ENCODE measurements at regions not wholly inside any gene's neighbourhood (a gene's known extent, or its start where the extent isn't known, plus 50 kb on each side); places are given as distances from the start of the nearest gene placed in this dataset.
"Not testable (repeated sequence)": the region's sequence is repeated elsewhere in the genome, so short reads cannot be mapped to it uniquely, and the experiment has no call there.

DNA sequence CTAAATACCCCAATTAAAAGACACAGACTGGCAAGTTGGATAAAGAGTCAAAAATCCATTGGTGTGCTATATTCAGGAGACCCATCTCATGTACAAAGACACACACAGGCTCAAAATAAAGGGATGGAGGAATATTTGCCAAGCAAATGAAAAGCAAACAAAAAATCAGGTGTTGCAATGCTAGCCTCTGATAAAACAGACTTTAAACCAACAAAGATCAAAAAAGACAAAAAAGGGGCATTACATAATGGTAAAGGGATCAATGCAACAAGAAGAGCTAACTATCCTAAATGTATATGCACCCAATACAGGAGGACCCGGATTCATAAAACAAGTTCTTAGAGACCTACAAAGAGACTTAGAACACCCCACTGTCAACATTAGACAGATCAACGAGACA lies 177.4 kb downstream of the RAMP3 start:
- FAIRE-seq; CTCF ChIA-PET (ENCODE audit: low intra/inter-chr PET ratio, low total read pairs); H3K9me3 ChIP-seq (ENCODE audit: low read length); H2AFZ ChIP-seq (ENCODE audit: low read length); H3K27me3 ChIP-seq (ENCODE audit: control insufficient read depth in 1 of 2, insufficient read depth in 2 of 2, low read length in 2 of 2); H4K20me1 ChIP-seq (ENCODE audit: insufficient read depth, low read length); BruUV-seq (replicated peaks); in situ Hi-C loops (cut with HindIII; ENCODE audit: extremely low pct_ligation_motif_present, low pct_unique_long_range_greater_than_20kb); H3K9ac ChIP-seq (ENCODE audit: insufficient read depth, low read depth, low read length); H3K4me2 ChIP-seq (ENCODE audit: low read depth, low read length); POLR2A ChIA-PET; intact Hi-C loops (cut with micrococcal nuclease; ENCODE audit: unreplicated experiment); H3K79me2 ChIP-seq (ENCODE audit: insufficient read depth, low read length); ATAC-seq; H3K4me3 ChIP-seq (replicated peaks in 1 of 3; ENCODE audit: insufficient read depth in 1 of 3, low read depth in 2 of 3, low read length in 3 of 3); H3K36me3 ChIP-seq (replicated peaks in 1 of 2; ENCODE audit: control insufficient read depth in 1 of 2, insufficient read depth in 2 of 2, low read length in 2 of 2); H3K27ac ChIP-seq (ENCODE audit: extremely low read length, insufficient read depth, low read length); TF ChIP-seq SOX6 (IDR thresholded peaks at IDR 0.05); FOXP1 (IDR thresholded peaks at IDR 0.05); ATF7 (CRISPR knock-in tag; IDR thresholded peaks at IDR 0.05): not testable (repeated sequence)
- 4% methylated on average over 2 of the region's 2 CpGs for whole genome bisulfite sequencing (ENCODE audit: low lambda C conversion rate)
- DNase-seq (ENCODE audit: low spot score): peak; percentile 39
- peaks cover 10% of the 10 kb centered on the region; the same call in 1 of the 2 replicates for H3K4me1 ChIP-seq (ENCODE audit: insufficient read depth, low read length)
- TF ChIP-seq ONECUT2 (CRISPR knock-in tag; IDR thresholded peaks at IDR 0.05): peak; percentile 81
- 0 out of 2 replicates have a peak, but pooled peaks have one; percentile 27 for TF ChIP-seq HOXA5 (CRISPR knock-in tag; IDR thresholded peaks at IDR 0.05)
- peak; percentile 39; the same call in 1 of the 2 replicates for TF ChIP-seq CEBPB (IDR thresholded peaks at IDR 0.05; ENCODE audit: borderline replicate concordance, low read depth, low read length)
- TF ChIP-seq, protein P1, sequence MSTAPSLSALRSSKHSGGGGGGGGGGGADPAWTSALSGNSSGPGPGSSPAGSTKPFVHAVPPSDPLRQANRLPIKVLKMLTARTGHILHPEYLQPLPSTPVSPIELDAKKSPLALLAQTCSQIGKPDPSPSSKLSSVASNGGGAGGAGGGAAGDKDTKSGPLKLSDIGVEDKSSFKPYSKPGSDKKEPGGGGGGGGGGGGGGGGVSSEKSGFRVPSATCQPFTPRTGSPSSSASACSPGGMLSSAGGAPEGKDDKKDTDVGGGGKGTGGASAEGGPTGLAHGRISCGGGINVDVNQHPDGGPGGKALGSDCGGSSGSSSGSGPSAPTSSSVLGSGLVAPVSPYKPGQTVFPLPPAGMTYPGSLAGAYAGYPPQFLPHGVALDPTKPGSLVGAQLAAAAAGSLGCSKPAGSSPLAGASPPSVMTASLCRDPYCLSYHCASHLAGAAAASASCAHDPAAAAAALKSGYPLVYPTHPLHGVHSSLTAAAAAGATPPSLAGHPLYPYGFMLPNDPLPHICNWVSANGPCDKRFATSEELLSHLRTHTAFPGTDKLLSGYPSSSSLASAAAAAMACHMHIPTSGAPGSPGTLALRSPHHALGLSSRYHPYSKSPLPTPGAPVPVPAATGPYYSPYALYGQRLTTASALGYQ (CRISPR knock-in tag; IDR thresholded peaks at IDR 0.05): 0 out of 2 replicates have a peak, but pooled peaks have one; percentile 40
- TF ChIP-seq HNF4A (CRISPR knock-in tag; IDR thresholded peaks at IDR 0.05): peak; percentile 49
- 0 out of 2 replicates have a peak, but pooled peaks have one; percentile 30 for TF ChIP-seq THAP11 (CRISPR knock-in tag; IDR thresholded peaks at IDR 0.05)
- peak; percentile 88 for TF ChIP-seq ISL2 (CRISPR knock-in tag; IDR thresholded peaks at IDR 0.05)
- peak; percentile 29; the same call in 1 of the 2 replicates for TF ChIP-seq ZGPAT (CRISPR knock-in tag; IDR thresholded peaks at IDR 0.05)
- peak; percentile 57; the same call in 1 of the 2 replicates for TF ChIP-seq TRIM24 (CRISPR knock-in tag; IDR thresholded peaks at IDR 0.05)
- peak; percentile 42; the same call in 1 of the 2 replicates for TF ChIP-seq NCOA2 (CRISPR knock-in tag; IDR thresholded peaks at IDR 0.05)
- peak; percentile 84 for TF ChIP-seq SOX6 (CRISPR knock-in tag; IDR thresholded peaks at IDR 0.05)
- TF ChIP-seq MIXL1 (CRISPR knock-in tag; IDR thresholded peaks at IDR 0.05): peak; percentile 45; the same call in 1 of the 2 replicates
- peak; percentile 37; the same call in 1 of the 2 replicates for TF ChIP-seq PAXIP1 (CRISPR knock-in tag; conservative IDR thresholded peaks at IDR 0.05)
- 0 out of 2 replicates have a peak, but pooled peaks have one; percentile 21 for TF ChIP-seq KAT8 (CRISPR knock-in tag; IDR thresholded peaks at IDR 0.05)
- TF ChIP-seq FOXP1 (CRISPR knock-in tag; IDR thresholded peaks at IDR 0.05): peak; percentile 26; the same call in 1 of the 2 replicates
- TF ChIP-seq TARDBP (CRISPR knock-in tag; IDR thresholded peaks at IDR 0.05): peak; percentile 48; the same call in 1 of the 2 replicates
- peak; percentile 47; the same call in 1 of the 2 replicates for TF ChIP-seq FOXA1 (IDR thresholded peaks at IDR 0.05)
- TF ChIP-seq FOXA1 (CRISPR knock-in tag; IDR thresholded peaks at IDR 0.05): peak; percentile 59
- TF ChIP-seq ATF7 (IDR thresholded peaks at IDR 0.05): peak; percentile 34; the same call in 1 of the 2 replicates
